GM18502 (cell line): ENCODE measurements at regions not wholly inside any gene's neighbourhood (a gene's known extent, or its start where the extent isn't known, plus 50 kb on each side); places are given as distances from the start of the nearest gene placed in this dataset.
"Not testable (repeated sequence)": the region's sequence is repeated elsewhere in the genome, so short reads cannot be mapped to it uniquely, and the experiment has no call there.

Source experiments
- ATAC-seq: cut with Tn5 transposase; IDR thresholded peaks from one replicate; pipeline ENCODE4 v1.9.1; 2021; ENCODE audit warnings: mild to moderate bottlenecking; ENCODE audit not compliant: unreplicated experiment, poor library complexity

DNA sequence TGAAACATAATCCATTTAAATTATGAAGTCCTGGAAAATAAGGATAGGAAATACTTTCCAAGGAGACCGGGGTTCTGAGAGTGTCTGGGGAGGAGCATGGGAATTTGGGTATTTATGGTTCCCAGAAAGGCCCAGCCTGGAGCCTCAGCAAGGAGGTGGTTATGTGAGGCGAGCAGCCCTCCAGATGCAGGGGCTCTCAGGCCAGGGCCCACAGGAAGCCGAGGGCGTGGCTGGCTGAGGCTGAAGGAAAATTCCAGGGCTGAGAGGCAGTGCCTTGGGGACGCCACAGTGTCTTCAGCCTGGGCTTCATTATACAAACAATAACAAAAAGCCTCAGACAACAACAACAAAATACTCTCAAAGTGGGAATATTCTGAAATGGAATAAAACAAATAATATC, 86.9 kb upstream of the SERPINE2 start:
- ATAC-seq = no peak

DNA sequence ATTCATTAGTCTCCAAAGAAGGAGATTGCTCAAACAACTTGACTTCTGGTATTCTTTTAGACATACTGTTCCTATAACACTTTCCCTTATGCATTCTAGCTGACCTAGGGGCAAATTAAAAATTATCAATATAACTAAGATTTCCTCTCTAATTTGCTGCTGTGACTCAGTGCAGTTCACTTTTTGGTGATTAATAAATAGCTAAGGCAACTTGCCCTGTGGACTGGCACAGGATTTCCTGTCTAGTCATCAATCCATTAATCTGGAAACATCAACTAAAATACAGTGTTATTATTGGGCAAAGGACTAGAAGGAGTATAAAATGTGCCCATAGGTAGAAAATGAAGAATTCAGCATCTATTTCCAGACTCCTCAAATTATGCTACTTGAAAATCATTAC, 83.5 kb upstream of the SERPINE2 start:
- ATAC-seq = no peak

DNA sequence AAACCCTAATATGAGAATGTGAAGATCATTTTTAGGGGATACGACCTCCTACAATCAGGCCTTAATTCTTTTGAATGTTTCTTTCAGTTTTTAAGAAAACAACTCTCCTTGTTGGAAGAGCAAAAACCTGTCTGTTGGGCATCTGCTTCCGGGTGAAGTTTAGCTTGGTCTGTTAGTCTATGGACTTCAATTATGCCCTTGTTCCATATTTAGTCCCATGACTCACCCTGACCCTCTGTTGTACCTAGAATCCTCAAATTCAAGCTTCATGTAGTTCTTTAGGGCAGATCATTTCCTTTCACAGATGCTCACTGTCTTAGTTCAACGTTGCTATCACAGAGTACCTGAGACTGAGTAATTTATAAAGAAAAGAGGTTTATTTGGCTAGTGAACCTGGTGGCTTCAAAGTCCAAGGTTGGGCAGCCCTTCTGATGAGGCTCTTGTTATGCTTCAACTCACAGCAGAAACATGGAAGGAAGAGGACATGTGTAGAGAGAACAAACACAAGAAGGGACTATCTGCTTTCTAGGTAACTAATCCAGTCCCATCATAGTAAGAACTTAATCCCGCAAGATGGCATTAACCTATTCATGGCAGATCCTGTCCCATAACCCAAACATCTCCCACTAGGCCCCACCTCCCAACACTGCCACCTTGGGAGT, 82.5 kb upstream of the SERPINE2 start:
- ATAC-seq = no peak

DNA sequence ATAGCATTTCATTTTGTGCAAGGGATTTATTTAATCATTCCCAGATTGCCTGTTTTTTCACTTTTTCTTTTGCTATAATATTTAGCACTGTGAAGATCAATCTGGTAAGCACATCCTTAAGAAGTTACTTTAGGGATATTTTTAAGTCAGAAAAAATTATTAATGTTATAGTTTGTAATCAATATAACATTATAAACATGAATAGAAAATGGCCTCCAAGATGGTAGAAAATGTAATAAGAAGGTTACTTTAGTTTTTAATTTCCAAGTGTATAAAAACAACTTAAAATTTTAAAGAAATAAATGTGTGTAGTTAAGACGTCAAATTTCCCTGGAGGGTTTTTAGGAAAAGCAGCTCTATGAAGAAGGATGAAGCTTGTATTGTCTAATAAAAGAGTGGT, 81.9 kb upstream of the SERPINE2 start:
- ATAC-seq = no peak

DNA sequence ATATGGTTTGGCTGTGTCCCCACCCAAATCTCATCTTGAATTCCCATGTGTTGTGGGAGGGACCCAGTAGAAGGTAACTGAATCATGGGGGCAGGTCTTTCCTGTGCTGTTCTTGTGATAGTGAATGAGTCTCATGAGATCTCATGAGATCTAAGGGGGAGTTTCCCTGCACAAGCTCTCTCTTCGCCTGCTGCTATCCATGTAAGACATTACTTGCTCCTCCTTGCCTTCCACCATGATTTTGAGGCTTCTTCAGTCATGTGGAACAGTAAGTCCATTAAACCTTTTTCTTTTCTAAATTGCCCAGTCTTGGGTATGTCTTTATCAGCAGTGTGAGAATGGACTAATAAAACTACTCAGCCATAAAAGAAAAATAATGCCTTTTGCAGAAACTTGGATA, 80.8 kb upstream of the SERPINE2 start:
- not testable (repeated sequence) for ATAC-seq

DNA sequence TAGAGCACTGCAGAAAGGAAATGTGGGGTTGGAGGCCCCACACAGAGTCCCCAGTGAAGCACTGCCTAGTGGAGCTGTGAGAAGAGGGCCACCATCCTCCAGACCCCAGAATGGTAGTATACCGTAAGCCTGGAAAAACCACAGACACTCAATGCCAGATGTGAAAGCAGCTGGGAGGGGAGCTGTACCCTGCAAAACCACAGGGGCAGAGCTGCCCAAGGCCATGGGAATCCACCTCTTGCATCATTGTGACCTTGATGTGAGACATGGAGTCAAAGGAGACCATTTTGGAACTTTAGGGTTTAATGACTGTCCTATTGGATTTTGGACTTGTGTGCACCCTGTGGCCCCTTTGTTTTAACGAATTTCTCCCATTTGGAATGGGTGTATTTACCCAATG, 75.3 kb upstream of the SERPINE2 start:
- ATAC-seq = no peak

DNA sequence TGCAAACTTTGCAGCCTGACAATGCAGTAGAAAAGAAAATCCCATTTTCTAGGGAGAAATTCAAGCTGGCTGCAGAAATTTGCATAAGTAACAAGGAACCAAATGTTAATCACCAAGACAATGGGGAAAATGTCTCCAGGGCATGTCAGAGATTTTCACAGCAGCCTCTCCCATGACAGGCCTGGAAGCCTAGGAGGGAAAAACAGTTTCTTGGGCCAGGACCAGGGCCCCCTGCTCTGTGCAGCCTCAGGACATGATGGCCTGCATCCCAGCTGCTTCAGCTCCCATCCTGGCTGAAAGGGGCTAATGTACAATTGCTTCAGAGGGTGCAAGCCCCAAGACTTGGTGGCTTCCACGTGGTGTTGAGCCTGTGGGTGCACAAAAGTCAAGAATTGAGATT, 74.8 kb upstream of the SERPINE2 start:
- not testable (repeated sequence) for ATAC-seq

DNA sequence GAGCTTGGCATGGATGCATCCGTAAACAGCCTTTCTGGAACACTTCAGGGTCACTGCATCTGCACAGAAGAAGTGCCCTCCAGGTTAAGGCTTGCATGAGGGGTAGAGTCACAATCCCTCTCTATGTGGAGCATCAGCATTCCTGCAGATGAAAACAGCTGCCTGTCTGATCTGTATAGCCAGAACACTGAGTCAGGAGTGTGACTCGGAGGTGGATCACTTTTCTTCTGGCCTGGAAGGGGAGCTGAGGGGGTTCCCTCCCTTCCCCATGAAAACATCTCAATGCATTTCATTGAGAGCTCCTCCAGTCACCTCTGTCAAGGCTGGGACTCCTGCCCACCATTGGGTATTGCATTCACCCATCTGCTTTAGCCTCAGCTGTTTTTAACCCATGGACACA, 72.5 kb upstream of the SERPINE2 start:
- no peak for ATAC-seq

DNA sequence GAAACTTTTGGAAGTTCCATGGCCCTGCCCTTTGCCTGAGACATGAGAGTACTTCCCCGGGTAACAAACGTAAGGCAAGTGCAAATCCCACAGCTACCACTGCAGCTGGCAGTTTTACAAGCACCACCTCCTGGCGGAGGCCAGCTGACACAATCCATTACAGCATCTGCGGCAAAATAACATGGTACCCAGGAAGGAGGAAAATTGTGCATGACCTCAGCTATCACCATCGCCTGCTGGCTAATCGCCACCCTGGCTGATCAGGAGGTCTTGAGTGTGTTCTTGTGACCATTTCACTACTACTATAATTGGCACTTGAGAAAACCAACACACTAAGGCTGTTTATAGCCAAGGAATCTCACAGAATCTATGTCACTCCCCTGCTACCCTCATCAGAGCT, 71.7 kb upstream of the SERPINE2 start:
- no peak for ATAC-seq

DNA sequence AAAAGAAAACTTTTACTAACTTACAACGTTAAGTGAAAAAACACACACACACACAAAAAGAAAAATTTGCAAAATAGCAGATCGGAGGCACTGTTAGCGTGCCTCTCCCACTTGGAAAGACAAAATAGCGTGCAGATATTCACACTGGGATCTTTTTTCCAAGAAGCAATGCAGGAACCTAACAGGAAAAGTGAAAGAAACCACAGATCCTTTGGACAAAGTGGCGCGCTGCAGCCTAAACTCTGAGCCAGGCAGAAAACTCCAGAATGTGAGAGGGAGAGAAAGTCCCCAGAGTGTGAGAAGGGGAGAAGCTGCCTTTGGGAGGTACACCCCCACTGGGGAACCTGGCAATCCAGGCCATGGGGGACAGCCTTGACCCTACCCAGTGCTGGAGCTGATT, 70.7 kb upstream of the SERPINE2 start:
- no peak for ATAC-seq

DNA sequence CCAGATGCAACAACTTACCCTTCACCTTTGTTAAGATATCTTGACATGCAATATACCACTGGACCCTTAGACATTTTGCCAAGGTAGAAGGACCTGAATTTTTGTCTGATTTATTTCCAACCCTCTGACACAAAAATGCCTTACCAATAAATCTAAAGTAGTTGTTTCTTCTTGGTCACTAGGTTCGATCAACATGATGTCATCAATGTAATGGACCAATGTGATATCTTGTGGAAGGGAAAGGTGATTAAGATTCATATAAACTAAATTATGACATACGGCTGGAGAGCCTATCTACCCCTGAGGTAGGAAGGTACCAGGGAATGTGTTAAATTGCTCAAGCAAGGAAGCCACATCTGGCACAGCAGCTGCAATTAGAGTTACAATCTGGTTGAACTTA, 67.7 kb upstream of the SERPINE2 start:
- ATAC-seq = no peak

DNA sequence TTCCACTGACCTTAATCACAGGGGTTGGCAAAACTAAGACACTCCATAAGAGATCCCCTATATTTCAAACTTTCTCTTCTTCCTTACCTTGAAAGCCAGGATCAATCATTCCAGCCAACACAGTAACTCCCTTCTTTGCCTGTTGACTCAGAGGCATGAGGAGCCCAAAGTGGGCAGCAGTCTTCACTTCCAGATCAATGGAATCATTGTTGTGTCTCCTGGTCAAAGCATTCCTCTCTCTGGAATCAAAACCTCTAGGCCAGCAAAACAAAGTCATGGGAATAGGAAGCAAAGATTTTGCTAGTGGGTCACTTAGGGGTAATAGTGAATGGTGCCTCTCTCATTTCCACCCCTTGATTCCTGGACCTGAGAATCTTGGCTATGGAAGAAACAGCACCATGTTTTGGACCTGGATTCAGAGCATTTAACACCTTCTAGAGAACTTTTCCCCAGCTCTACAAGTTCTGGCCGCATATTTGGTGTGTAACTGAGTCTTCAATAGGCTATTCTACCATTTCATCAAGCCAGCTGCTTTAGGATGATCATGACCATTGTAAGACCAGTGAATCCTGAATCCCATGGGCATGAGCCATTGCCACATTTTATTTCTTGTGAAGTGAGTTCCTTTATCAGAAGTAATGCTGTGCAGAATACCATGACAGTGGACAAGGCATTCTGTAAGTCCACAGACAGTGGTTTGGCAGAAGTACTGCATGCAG, 65.7 kb upstream of the SERPINE2 start:
- no peak for ATAC-seq

DNA sequence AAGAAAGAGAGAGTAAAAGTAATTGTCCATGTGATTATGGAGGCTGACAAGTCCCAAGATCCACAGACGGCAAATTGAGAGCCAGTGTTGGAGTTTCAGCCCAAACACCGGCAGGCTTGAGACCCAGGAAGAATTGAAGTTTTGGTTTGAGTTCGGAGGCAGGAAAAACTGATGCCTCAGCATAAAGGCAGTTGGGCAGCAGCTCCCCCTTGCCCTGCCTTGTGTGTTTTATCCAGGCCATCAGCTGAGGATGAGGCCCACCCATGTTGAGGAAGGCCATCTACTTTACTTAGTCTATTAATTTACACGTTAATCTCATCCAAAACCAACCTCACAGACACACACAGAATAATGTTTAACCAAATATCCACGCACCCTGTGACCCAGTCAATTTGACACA, 64.6 kb upstream of the SERPINE2 start:
- no peak for ATAC-seq

DNA sequence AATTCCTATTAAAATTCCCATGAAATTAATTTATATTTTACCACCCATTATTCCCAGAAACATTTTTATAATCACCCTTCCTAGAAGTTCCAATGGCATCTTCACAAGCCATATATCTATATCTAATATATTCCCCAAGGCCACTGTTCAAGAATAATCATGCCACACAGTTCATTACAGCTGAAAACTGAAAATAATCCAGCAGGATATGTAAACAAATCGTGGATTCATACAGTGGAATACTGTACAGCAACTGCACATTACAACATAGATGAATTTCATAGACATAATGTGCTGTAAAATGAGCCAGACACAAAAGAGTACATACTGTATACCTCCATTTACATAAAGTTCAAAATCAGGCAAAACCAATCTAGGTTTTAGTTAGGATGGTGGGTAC, 63.9 kb upstream of the SERPINE2 start:
- ATAC-seq = no peak

DNA sequence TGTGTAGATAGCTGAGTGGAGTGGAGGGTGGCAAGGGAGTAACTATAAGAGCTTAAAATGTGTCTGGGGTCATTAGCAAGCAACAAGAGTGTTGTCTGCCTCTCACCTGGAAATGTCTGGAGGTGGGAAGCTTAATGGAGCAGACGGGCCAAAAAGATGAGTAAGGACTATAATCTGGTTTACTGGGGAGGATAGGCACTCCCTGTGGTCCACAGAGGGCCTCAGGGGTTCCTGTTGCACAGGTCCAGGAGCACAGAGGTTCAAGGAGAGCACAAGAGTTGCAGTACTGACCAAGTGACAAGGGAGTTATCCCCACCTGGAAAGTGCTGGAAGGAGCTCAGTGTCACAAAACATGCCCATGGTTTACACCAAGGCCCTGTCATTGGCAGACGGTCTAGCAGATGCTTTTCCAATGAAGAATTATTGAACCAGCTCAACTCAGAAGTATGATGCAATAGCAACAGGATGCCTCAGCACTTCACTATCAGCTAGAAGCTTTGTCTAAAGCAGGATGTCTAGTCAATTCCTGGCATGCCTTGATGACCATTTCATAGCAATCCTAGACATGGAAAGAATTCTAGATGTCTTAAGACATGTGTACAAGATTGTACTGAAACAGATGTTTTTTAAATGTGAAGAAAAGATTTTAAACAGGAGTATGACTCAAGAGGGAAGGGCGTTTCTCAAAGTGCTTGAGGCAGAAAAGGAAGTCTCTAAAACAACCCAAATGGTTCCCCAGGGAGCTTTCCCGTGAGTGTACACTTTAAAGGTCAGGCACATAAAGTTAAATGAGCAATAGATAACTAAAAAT, 62.9 kb upstream of the SERPINE2 start:
- ATAC-seq = no peak

DNA sequence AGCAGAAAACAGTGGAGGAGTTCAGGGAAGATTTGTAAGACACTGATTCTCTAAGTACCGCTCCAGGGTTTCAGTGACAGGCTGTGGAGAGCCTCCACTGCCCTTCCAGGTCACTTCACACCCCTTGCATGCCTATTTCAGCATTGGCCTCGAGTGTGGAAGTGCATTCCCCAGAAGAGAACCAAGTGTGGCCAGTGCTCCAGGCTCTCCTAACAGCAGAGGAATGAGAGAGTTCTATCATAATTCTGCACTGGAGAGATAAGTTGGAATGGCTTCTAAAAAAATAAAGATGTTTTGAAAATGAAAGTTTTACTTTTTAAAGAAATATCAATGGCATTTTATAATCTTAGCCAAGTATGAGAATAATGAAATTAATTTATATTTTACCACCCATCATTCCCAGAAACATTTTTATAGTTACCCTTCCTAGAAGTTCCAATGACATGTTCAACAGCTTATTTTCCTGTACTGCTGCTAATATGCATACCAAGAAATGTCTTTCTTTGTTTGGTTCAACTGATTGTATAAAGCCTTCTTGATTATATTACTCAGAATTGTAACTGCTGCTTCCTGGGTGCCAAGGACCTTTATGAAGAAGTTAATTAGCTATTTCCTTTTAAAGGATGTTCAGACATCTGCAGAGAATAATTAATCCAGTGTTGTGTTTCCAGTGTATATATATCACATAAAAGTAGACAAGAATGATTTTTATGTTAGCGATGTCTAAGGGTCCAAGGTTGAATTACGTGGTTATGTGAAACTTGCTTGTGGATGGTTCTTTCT, 61.0 kb upstream of the SERPINE2 start:
- no peak for ATAC-seq

DNA sequence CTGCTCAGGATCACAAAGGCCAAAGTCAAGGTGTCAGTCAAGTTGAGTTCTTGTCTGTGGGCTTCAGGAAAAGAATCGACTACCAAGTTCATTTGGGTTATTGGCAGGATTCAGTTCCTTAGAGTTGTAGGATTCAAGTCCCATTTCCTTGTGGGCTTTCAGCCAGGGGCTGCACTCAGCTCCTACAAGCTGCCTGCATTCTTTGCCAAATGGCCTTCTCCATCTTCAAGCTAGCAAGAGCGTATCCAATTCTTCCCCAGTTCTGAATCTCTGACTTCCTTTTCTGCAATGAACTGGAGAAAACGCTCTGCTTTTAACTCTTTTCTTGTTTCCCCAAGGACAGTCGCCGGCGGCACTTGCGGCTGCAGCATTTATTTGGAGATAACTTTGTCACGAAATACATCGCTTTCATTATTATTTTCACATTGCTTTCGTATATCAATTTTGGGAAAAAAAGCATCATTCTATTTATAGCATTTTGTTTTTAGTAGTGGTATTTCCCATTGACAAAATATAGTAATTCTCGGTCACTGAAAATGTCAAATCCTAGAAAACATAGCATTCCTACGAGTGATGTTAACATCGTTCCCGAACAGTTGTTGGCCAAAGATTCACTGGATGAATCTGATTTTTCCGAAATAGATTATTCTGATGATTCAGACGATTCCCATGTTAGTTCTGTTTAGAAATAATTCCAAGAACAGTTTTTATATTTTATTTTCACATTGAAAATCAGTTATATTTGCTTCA, 59.6 kb upstream of the SERPINE2 start:
- no peak for ATAC-seq

DNA sequence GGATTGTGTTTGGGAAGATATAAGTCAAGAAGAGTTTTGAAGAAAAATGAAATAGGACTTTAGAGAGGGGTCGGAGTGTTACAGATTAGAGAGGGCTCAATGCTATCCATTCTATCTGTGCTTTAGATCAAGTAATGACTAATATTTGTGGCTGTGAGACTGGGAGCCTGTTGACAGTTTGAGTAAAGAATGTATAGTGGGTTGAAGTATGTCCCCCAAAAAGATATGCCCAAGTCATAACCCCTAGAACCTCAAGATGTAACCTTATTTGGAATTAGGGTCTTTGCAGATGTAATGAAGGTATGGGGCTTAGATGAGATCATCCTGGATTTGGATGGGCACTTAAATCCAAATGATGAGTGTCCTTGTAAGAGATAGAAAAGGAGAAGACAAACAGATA, 55.3 kb upstream of the SERPINE2 start:
- ATAC-seq = no peak

DNA sequence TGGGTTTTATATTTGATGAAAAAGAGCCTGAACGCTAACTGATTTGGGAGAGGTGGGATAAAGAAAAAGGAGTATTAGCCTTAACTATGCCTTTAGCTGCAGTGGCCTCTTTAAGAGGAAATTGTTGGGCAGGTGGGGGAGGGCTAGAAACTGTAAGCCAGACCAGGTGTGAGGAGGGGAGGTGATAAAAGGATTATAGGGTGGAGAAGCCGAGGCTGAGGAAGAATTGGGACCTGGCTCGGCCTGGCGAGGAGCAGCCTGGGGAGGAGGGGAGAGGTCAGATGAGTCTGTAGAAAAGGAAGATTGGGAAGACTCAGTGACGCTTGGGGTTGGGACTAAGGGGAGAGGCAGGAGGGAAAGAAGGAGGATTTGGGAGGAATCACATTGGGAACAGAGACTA, 52.6 kb upstream of the SERPINE2 start:
- not testable (repeated sequence) for ATAC-seq

DNA sequence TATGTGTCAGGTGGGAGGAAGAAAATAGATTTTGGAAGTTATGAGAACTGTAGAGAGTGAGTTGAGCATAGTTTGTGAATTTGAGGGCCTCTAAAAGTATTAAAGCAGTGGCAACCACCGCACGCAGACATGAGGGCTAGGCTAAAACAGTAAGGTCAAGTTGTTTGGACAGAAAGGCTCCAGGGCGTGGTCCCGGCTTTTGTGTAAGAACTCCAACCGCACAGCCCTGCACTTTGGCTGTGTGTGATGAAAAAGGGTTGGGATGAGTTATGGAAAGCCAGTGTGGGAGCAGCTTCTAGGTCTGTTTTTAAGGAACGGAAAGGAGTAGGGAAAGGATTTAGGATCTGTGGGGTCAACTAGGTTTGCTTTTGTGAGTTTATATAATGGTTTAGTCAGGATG, 50.5 kb upstream of the SERPINE2 start:
- not testable (repeated sequence) for ATAC-seq
